GM21576 (cell line): ENCODE measurements at regions not wholly inside any gene's neighbourhood (a gene's known extent, or its start where the extent isn't known, plus 50 kb on each side); places are given as distances from the start of the nearest gene placed in this dataset.
"Not testable (repeated sequence)": the region's sequence is repeated elsewhere in the genome, so short reads cannot be mapped to it uniquely, and the experiment has no call there.

Experiments
- ATAC-seq: cut with Tn5 transposase; IDR thresholded peaks from one replicate; pipeline ENCODE4 v1.9.1; 2021; ENCODE audit warnings: mild to moderate bottlenecking, moderate library complexity; ENCODE audit not compliant: unreplicated experiment

- ATAC-seq, result no peak
Measured at GRCh38 chr6:23797041-23797440, 329.0 kb upstream of the NRSN1 start.

DNA sequence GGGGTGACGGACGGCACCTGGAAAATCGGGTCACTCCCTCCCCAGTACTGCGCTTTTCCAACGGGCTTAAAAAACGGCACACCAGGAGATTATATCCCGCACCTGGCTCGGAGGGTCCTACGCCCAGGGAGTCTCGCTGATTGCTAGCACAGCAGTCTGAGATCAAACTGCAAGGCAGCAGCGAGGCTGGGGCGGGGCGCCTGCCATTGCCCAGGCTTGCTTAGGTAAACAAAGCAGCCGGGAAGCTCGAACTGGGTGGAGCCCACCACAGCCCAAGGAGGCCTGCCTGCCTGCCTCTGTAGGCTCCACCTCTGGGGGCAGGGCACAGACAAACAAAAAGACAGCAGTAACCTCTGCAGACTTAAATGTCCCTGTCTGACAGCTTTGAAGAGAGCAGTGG, 321.7 kb upstream of the NRSN1 start:
- ATAC-seq, result not testable (repeated sequence)

DNA sequence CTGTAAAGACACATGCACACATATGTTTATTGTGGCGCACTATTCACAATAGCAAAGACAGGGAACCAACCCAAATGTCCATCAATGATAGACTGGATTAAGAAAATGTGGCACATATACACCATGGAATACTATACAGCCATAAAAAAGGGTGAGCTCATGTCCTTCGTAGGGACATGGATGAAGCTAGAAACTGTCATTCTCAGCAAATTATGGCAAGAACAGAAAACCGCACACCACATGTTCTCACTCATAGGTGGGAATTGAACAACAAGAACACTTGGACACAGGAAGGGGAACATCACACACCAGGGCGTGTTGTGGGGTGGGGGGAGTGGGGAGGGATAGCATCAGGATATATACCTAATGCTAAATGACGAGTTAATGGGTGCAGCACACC, 304.9 kb upstream of the NRSN1 start:
- not testable (repeated sequence) for ATAC-seq

DNA sequence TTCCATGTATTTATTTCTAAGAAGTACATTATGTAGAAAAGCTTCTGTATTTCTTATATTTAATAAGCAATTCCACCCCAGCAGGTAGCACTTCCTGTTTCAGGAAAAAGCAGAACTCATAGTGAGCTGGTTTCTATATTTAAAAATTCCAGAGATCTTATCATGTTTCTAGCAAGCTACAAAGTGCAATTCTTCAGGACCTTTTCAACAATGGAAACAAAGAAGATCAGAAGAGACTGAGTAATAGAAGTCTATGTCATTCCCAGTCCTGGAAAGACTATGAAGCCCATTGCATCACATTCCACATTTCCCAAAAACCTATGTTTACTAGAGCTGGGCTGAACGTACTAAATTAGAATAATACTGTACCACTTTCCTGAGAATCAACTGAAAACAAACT, 302.6 kb upstream of the NRSN1 start:
- no peak for ATAC-seq

GRCh38 chr6:23826572-23826971, 299.4 kb upstream of the NRSN1 start:
- ATAC-seq, result no peak

DNA sequence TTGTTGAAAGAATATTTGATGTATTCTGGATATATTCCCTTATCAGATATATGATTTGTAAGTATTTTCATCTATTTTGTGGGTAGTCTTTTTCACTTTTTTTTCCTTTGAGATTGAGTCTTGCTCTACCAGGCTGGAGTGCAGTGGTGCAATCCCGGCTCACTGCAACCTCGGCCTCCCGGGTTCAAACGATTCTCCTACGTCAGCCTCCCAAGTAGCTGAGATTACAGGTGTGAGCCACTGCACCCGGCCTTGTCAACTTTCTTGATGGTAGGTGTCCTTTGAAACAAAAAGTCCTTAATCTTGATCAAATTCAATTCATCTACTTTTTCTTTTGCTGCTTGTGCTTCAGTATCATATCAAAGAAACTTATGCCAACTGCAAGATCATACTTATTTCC, 297.2 kb upstream of the NRSN1 start:
- no peak for ATAC-seq

- no peak for ATAC-seq
Measured at GRCh38 chr6:23841116-23841515, 284.9 kb upstream of the NRSN1 start.

DNA sequence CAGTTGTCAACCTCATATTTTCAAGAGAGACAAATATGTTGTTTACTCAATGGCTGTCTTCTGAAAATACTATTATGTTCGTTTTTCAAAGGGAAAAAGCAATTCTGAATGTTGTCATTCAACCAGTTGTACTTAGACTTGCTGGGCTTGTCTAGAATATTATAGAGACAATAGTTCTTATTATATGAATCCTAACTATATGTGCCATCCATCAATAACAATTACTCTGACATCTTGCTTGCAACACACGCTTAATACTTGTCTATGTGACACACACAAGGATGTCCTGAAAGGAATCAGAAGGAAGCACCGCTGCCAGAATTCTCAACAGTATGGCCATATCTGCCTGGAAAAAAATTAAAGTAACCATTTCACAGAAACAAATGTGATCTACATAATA, 283.3 kb upstream of the NRSN1 start:
- no peak for ATAC-seq

GRCh38 chr6:23851522-23851921, 274.5 kb upstream of the NRSN1 start:
- no peak for ATAC-seq

DNA sequence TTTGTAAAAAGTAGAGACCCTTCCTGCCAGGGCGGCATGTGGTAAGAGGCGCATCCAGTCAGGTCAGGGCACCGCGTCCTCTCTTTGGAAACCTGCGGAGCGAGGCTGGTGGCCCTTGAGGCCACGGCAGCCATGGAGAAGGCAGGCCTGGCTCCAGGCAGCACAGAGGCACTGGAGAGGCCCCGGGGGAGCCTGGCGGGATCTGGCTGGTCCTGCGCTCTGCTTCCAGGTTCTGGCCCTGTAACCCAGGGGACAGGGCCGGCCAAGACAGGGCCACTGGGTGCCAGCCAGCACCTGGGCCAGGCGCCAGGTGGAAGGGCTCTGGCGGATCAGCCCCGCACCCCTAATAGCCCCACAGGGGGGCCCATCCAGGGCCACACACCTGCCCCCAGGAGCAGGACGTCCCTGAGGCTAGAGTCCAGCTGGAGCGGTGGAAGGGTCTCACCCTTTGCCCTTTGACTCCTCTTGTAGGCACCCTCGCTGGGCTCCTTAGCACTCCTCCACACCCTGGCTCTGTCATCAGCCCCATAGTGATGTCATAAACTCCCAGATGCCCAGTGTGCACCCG, 272.4 kb upstream of the NRSN1 start:
- not testable (repeated sequence) for ATAC-seq

- not testable (repeated sequence) for ATAC-seq
Measured at GRCh38 chr6:23854154-23854553, 271.9 kb upstream of the NRSN1 start.

DNA sequence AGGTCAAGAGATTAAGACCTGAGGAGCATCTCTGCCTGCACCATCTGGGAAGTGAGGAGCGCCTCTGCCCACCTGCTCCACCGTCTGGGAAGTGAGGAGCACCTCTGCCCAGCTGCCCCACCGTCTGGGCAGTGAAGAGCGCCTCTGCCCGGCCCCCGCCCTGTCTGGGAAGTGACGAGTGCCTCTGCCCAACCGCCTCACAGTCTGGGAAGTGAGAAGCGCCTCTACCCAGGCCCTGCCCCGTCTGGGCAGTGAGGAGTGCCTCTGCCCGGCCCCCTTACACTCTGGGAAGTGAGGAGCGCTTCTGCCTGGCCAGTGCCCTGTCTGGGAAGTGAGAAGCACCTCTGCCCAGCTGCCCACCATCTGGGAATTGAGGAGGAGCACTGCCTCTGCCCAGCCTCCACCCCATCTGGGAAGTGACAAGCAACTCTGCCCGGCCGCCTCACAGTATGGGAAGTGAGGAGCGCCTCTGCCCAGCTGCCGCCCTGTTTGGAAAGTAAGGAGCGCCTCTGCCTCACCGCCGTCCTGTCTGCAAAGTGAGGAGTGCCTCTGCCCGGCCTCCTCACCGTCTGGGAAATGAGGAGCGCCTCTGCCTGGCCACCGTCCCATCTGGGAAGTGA, 270.4 kb upstream of the NRSN1 start:
- ATAC-seq, result no peak

- ATAC-seq, result no peak
Measured at GRCh38 chr6:23870496-23870895, 255.5 kb upstream of the NRSN1 start.

DNA sequence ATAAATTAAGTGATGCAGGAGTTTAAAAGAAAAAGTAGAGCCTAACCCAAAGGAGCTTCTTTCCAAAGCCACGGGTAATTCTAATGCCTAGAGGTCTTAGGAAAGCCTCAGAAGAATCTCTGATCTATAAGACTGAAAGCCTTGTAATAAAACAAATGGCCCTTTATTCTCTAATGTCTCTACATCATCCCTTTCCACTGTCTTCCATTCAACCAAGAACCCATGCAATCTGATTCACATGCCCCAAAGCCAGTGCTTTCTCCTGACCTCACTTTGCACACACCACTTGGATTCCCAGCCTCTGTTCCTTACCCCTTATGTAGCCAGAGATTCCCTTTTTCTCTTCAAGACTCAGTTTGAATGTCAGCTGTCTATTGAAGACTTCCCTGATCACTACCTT, 252.9 kb upstream of the NRSN1 start:
- ATAC-seq, result no peak

DNA sequence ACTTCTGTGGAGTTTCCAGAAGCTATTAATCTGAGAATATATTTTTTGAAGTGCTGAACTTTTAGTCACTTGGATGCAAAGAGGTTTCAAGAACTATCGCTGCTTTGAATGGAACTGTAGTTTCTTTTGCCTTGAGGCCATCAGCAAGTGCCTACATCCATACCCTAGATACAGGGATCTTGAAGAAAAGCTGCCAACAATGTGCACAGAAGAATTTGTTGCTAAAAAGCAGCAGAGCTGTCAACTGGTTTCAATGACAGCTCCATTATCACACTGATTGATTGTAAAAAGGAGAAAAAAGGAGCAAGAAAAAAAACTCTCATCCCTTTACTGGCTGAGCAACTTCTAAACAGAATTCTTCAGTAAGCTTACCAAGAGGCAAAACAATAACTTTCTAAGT, 251.0 kb upstream of the NRSN1 start:
- ATAC-seq, result no peak

DNA sequence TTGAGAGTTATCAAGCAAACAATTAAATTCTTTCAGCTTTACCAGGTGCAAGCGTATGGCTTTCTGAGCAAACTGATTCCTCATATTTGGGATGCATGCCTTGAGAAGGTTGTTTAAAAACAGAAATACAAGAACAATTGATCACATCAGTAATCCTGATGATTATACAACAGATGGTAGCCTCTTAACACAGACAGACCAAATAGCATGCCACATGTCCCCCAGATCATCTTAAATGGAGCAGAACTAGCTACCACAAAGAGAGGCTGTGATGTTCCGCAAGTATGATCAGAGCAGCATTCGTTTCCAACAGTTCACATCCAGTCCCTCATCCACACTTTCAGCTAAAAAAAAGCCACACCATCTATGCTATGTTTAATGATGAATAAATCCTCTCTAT, 246.2 kb upstream of the NRSN1 start:
- ATAC-seq, result no peak

- no peak for ATAC-seq
Measured at GRCh38 chr6:23890543-23891227, 235.3 kb upstream of the NRSN1 start.

DNA sequence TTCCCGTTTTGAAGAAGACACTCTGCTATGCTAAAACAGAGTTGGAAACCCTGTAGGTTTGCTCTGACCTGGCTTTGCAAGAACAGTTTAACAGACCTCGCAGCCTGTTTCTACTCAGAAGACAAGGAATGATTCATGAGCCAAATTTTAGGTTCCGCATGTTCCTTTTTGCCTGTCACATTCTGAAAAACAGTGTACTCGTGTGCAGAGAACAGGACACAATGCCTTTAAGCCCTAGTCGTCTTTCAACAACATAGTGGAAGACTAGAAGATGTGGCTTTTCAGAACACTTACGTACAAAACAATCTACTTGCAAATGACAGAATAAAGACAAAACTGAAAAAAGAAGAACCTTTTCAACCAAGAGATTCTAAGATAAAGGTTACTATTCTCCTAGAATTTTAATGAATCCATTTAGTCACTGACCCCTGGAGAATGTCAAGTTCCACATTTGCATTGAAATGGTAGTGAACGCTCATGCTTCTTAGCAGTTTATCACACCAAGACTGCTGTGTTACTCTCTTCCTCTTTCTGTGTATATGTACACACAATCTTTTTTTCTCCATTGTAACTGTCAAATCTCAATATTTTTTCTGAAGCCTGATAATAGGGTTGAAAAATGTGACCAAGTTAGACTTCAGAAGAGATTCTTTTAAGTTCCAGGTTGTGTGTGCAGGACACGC, 220.7 kb upstream of the NRSN1 start:
- ATAC-seq, result no peak

DNA sequence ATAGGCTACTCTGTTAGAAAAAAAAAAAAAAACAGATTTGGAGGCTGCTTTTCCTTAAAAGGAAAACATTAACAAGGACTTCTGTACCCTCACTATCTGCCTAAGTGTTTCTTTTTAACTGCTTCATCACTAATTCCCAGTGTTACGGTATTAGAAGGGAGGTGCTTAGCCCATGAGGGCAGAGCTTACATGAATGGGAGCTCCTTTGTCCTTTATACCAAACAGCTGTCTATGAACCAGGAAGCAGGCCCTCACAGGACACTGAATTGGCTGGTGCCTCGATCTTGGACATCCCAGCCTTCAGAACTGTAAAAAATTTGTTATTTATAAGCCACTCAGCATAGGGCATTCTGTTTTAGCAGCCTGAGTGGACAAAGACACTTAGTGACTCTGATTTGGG, 215.6 kb upstream of the NRSN1 start:
- ATAC-seq, result no peak

DNA sequence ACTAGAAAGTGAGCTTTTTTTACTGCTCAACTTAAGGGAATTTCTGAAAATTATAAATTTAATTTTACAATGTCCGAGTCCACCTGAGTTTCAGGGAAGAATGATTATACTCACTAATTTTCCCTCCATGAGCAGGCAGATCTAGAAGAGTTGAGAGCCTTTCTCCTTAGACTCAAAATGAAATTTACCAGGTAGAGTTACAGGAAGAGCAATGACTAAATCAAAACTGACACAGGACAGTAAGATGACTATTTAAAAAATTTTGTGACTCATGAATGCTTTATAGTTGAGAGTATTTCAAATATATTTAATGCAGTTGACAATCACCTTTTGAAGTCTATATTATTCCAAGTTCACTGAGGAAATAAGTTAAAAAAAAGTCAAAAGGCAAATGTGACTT, 198.1 kb upstream of the NRSN1 start:
- ATAC-seq, result no peak

GRCh38 chr6:23929201-23929600, 196.8 kb upstream of the NRSN1 start:
- no peak for ATAC-seq

DNA sequence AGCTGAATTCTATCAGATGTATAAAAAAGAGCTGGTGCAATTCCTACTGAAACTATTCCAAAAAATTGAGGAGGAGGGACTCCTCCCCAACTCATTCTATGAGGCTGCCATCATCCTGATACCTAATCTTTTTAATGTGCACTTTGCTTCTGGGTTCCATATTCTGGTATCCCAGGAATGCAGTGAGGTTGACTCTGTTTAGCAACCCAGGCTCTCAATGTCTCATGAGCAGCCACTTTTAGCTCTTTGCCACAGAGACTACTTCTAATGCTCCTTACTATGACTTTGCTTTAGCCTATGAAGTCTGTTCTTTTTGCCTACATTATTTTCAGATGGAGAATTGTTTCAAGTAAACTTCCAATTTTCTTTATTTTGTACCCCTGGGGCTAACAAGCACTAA, 185.5 kb upstream of the NRSN1 start:
- ATAC-seq, result no peak
